ENCODE measurements at regions not wholly inside any gene's neighbourhood (a gene's known extent, or its start where the extent isn't known, plus 50 kb on each side); places are given as distances from the start of the nearest gene placed in this dataset.

- TF ChIP-seq EZH2 (IDR thresholded peaks at IDR 0.05) (no peak), POLR2AphosphoS5 (IDR thresholded peaks at IDR 0.05; ENCODE audit: borderline replicate concordance, low read depth, low read length) (no peak), FOXP2 (optimal IDR thresholded peaks at IDR 0.05; ENCODE audit: control extremely low read depth, extremely low read length, insufficient read depth) (no peak)
Measured at GRCh38 chr6:4360920-4361319, 225.5 kb upstream of the ECI2 start.

All from SK-N-MC (cell line).